ENCODE measurements at regions not wholly inside any gene's neighbourhood (a gene's known extent, or its start where the extent isn't known, plus 50 kb on each side); places are given as distances from the start of the nearest gene placed in this dataset.

GRCh38 chr2:128399690-128400291 lies 81.1 kb upstream of the HS6ST1 start:
- no peak for DNase-seq (ENCODE audit: low read depth in 2 of 2)

GRCh38 chr2:128401680-128402079 lies 83.0 kb upstream of the HS6ST1 start:
- DNase-seq (ENCODE audit: low read depth in 2 of 2): no peak

- no peak for DNase-seq (ENCODE audit: low read depth in 2 of 2)
Observed at GRCh38 chr2:128402911-128403670, 84.4 kb upstream of the HS6ST1 start.

GRCh38 chr2:128403814-128404708 lies 85.4 kb upstream of the HS6ST1 start:
- no peak for DNase-seq (ENCODE audit: low read depth in 2 of 2)

- DNase-seq (ENCODE audit: low read depth in 2 of 2): no peak
Observed at GRCh38 chr2:128404709-128405466, 86.2 kb upstream of the HS6ST1 start.

GRCh38 chr2:128405467-128405900 lies 86.8 kb upstream of the HS6ST1 start:
- no peak for DNase-seq (ENCODE audit: low read depth in 2 of 2)

- DNase-seq (ENCODE audit: low read depth in 2 of 2): no peak
Observed at GRCh38 chr2:128405981-128406613, 87.4 kb upstream of the HS6ST1 start.

GRCh38 chr2:128406736-128407554 lies 88.3 kb upstream of the HS6ST1 start:
- DNase-seq (ENCODE audit: low read depth in 2 of 2): no peak

- peak in 1 of 2 donors; percentile 58 for DNase-seq (ENCODE audit: low read depth in 2 of 2)
Observed at GRCh38 chr2:128408349-128409305, 90.0 kb upstream of the HS6ST1 start.

- no peak for DNase-seq (ENCODE audit: low read depth in 2 of 2)
Observed at GRCh38 chr2:128409326-128410034, 90.8 kb upstream of the HS6ST1 start.

- DNase-seq (ENCODE audit: low read depth in 2 of 2): no peak
Observed at GRCh38 chr2:128410035-128410757, 91.5 kb upstream of the HS6ST1 start.

- DNase-seq (ENCODE audit: low read depth in 2 of 2): no peak
Observed at GRCh38 chr2:128410758-128411215, 92.1 kb upstream of the HS6ST1 start.

- DNase-seq (ENCODE audit: low read depth in 2 of 2): no peak
Observed at GRCh38 chr2:128411431-128411830, 92.8 kb upstream of the HS6ST1 start.

- DNase-seq (ENCODE audit: low read depth in 2 of 2): no peak
Observed at GRCh38 chr2:128412181-128412871, 93.7 kb upstream of the HS6ST1 start.

- DNase-seq (ENCODE audit: low read depth in 2 of 2): no peak
Observed at GRCh38 chr2:128413014-128413717, 94.5 kb upstream of the HS6ST1 start.

- no peak for DNase-seq (ENCODE audit: low read depth in 2 of 2)
Observed at GRCh38 chr2:128413718-128414341, 95.2 kb upstream of the HS6ST1 start.
